ENCODE measurements at regions not wholly inside any gene's neighbourhood (a gene's known extent, or its start where the extent isn't known, plus 50 kb on each side); places are given as distances from the start of the nearest gene placed in this dataset.

GRCh38 chr9:38278931-38279679, 113.4 kb upstream of the ALDH1B1 start:
- no peak overlapping the region for H3K9ac ChIP-seq (ENCODE audit: insufficient read depth, low read depth, low read length)
- no peak overlapping the region for H2AFZ ChIP-seq (ENCODE audit: low read length)
- H3K4me2 ChIP-seq (ENCODE audit: low read depth, low read length), result no peak overlapping the region
- no peaks in the 10 kb centered on the region for H4K20me1 ChIP-seq (ENCODE audit: insufficient read depth, low read length)
- no peaks in the 10 kb centered on the region for H3K9me3 ChIP-seq (ENCODE audit: low read length)
- no peaks in the 10 kb centered on the region for H3K79me2 ChIP-seq (ENCODE audit: insufficient read depth, low read length)
- DNase-seq (ENCODE audit: low spot score) (no peak), FAIRE-seq (no peak), ATAC-seq (no peak)
- no peak for TF ChIP-seq ZFP36 (IDR thresholded peaks at IDR 0.05; ENCODE audit: borderline replicate concordance, low read depth, low read length, partially characterized antibody)
- no peak overlapping the region for H3K27ac ChIP-seq (ENCODE audit: extremely low read length, insufficient read depth, low read length)
- no peak overlapping the region for H3K4me3 ChIP-seq (replicated peaks in 1 of 3; ENCODE audit: insufficient read depth in 1 of 3, low read depth in 2 of 3, low read length in 3 of 3)
- H3K27me3 ChIP-seq (ENCODE audit: control insufficient read depth in 1 of 2, insufficient read depth in 2 of 2, low read length in 2 of 2), result peaks cover 2 to 27% of the 10 kb centered on the region in 2 experiments; a peak in 3 of 5 replicates
- BruUV-seq (replicated peaks), result no TSS peak
- H3K36me3 ChIP-seq (replicated peaks in 1 of 2; ENCODE audit: control insufficient read depth in 1 of 2, insufficient read depth in 2 of 2, low read length in 2 of 2), result no peaks in the 10 kb centered on the region
- POLR2A ChIA-PET, result no interaction called here
- CTCF ChIA-PET (ENCODE audit: low intra/inter-chr PET ratio, low total read pairs), result no interaction called here
- in situ Hi-C loops (cut with HindIII; ENCODE audit: extremely low pct_ligation_motif_present, low pct_unique_long_range_greater_than_20kb) (no loop called here), intact Hi-C loops (cut with micrococcal nuclease; ENCODE audit: unreplicated experiment) (no loop called here)
- H3K4me1 ChIP-seq (ENCODE audit: insufficient read depth, low read length), result no peaks in the 10 kb centered on the region
- 14% methylated on average over 6 of the region's 7 CpGs for WGBS (ENCODE audit: low lambda C conversion rate)

GRCh38 chr9:38278457-38278856, 114.0 kb upstream of the ALDH1B1 start:
- intact Hi-C loops (cut with micrococcal nuclease; ENCODE audit: unreplicated experiment), result no loop called here
- ChIA-PET POLR2A (no interaction called here), CTCF (ENCODE audit: low intra/inter-chr PET ratio, low total read pairs) (no interaction called here)
- FAIRE-seq, result no peak
- TF ChIP-seq ZNF678 (CRISPR knock-in tag; IDR thresholded peaks at IDR 0.05) (no peak), NFKB2 (CRISPR knock-in tag; IDR thresholded peaks at IDR 0.05; ENCODE audit: borderline replicate concordance) (no peak), DBP (CRISPR knock-in tag; IDR thresholded peaks at IDR 0.05; ENCODE audit: not compliant biosample characterization) (no peak), SP140L (CRISPR knock-in tag; IDR thresholded peaks at IDR 0.05; ENCODE audit: borderline replicate concordance) (no peak), SRY (CRISPR knock-in tag; IDR thresholded peaks at IDR 0.05) (no peak), ARNTL (CRISPR knock-in tag; IDR thresholded peaks at IDR 0.05) (no peak), NFE2 (CRISPR knock-in tag; IDR thresholded peaks at IDR 0.05) (no peak), ZNF329 (CRISPR knock-in tag; IDR thresholded peaks at IDR 0.05; ENCODE audit: low read depth) (no peak), HOXA7 (CRISPR knock-in tag; IDR thresholded peaks at IDR 0.05) (no peak), MBD4 (IDR thresholded peaks at IDR 0.05; ENCODE audit: borderline replicate concordance, low read length) (no peak), FUBP1 (CRISPR knock-in tag; IDR thresholded peaks at IDR 0.05; ENCODE audit: borderline replicate concordance) (no peak), NAIF1 (CRISPR knock-in tag; IDR thresholded peaks at IDR 0.05; ENCODE audit: borderline replicate concordance) (no peak), ZNF230 (CRISPR knock-in tag; IDR thresholded peaks at IDR 0.05) (no peak), ZNF781 (CRISPR knock-in tag; IDR thresholded peaks at IDR 0.05; ENCODE audit: borderline replicate concordance, not compliant biosample characterization) (no peak)
- no peak for ATAC-seq
- no peaks in the 10 kb centered on the region for H3K79me2 ChIP-seq (ENCODE audit: insufficient read depth, low read length)
- in situ Hi-C loops (cut with HindIII; ENCODE audit: extremely low pct_ligation_motif_present, low pct_unique_long_range_greater_than_20kb), result no loop called here
- no peak overlapping the region for H3K27ac ChIP-seq (ENCODE audit: extremely low read length, insufficient read depth, low read length)
- H3K9me3 ChIP-seq (ENCODE audit: low read length), result no peaks in the 10 kb centered on the region
- no peak for DNase-seq (ENCODE audit: low spot score)
- no peaks in the 10 kb centered on the region for H3K4me1 ChIP-seq (ENCODE audit: insufficient read depth, low read length)
- 29% methylated on average over 4 of the region's 4 CpGs for WGBS (ENCODE audit: low lambda C conversion rate)
- no peaks in the 10 kb centered on the region for H3K36me3 ChIP-seq (replicated peaks in 1 of 2; ENCODE audit: control insufficient read depth in 1 of 2, insufficient read depth in 2 of 2, low read length in 2 of 2)
- no TSS peak for BruUV-seq (replicated peaks)
- no peak overlapping the region for H2AFZ ChIP-seq (ENCODE audit: low read length)
- no peak overlapping the region for H3K4me3 ChIP-seq (replicated peaks in 1 of 3; ENCODE audit: insufficient read depth in 1 of 3, low read depth in 2 of 3, low read length in 3 of 3)
- H3K4me2 ChIP-seq (ENCODE audit: low read depth, low read length), result no peak overlapping the region
- H4K20me1 ChIP-seq (ENCODE audit: insufficient read depth, low read length), result no peaks in the 10 kb centered on the region
- H3K27me3 ChIP-seq (ENCODE audit: control insufficient read depth in 1 of 2, insufficient read depth in 2 of 2, low read length in 2 of 2), result peaks cover 2 to 27% of the 10 kb centered on the region in 2 experiments; a peak in 3 of 5 replicates
- H3K9ac ChIP-seq (ENCODE audit: insufficient read depth, low read depth, low read length), result no peak overlapping the region
